Spleen (tissue), 7 donors: ENCODE measurements at regions not wholly inside any gene's neighbourhood (a gene's known extent, or its start where the extent isn't known, plus 50 kb on each side); places are given as distances from the start of the nearest gene placed in this dataset.
"Not testable (repeated sequence)": the region's sequence is repeated elsewhere in the genome, so short reads cannot be mapped to it uniquely, and the experiment has no call there.

Source experiments
- POLR2A ChIP-seq, 3 donors: fragments of 450-650 bp; IDR thresholded peaks; one replicate each; pipeline ENCODE4 v1.5.1; 2017; ENCODE audit warnings: antibody characterized with exemption in 3 of 3, mild to moderate bottlenecking in 1 of 3
- TF ChIP-seq, protein P1 (sequence below), 11 experiments: fragments of 200-600 bp in 7 of 11; fragments of 450-650 bp in 4 of 11; sonication (generic) in 4 of 11; IDR thresholded peaks in 8 of 11; conservative IDR thresholded peaks in 3 of 11; 1 replicate in 7 of 11; 2 replicates in 4 of 11; pipeline versions ENCODE4 v1.4.0 to v1.8.0; 2016 to 2021; ENCODE audit warnings: antibody characterized with exemption in 11 of 11, inconsistent platforms in 4 of 11, mild to moderate bottlenecking in 1 of 11
- donor health status: DM: no; HTN: no; CAD: no; lungs with moderate emphysema.
- donor health status: DM: no; HTN: no; CAD: no.
- donor health status: DM: no; HTN: no; CAD: no.

DNA sequence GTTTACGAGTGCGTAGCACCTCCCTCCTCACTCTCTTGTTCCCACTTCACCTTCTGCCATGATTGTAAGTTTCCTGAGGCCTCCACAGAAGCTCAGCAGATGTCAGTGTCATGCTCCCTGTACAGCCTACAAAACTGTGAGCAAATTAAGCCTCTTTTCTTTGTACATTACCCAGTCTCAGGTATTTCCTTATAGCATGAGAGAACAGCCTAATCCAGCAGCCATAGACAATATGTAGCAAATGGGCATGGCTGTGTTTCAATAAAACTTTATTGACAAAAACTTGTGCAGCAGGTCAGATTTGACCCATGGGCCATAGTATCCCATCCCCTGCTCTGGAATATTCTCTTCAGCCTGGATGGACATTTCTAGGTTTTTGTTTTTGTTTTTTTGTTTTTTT, 156.2 kb upstream of the FRG2C start:
- TF ChIP-seq, protein P1, sequence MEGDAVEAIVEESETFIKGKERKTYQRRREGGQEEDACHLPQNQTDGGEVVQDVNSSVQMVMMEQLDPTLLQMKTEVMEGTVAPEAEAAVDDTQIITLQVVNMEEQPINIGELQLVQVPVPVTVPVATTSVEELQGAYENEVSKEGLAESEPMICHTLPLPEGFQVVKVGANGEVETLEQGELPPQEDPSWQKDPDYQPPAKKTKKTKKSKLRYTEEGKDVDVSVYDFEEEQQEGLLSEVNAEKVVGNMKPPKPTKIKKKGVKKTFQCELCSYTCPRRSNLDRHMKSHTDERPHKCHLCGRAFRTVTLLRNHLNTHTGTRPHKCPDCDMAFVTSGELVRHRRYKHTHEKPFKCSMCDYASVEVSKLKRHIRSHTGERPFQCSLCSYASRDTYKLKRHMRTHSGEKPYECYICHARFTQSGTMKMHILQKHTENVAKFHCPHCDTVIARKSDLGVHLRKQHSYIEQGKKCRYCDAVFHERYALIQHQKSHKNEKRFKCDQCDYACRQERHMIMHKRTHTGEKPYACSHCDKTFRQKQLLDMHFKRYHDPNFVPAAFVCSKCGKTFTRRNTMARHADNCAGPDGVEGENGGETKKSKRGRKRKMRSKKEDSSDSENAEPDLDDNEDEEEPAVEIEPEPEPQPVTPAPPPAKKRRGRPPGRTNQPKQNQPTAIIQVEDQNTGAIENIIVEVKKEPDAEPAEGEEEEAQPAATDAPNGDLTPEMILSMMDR (IDR thresholded peaks at IDR 0.05 in 8 of 11, conservative IDR thresholded peaks at IDR 0.05 in 3 of 11), result not testable (repeated sequence)
- not testable (repeated sequence) for TF ChIP-seq POLR2A (IDR thresholded peaks at IDR 0.05)
